ENCODE measurements at regions not wholly inside any gene's neighbourhood (a gene's known extent, or its start where the extent isn't known, plus 50 kb on each side); places are given as distances from the start of the nearest gene placed in this dataset.
"Not testable (repeated sequence)": the region's sequence is repeated elsewhere in the genome, so short reads cannot be mapped to it uniquely, and the experiment has no call there.

GRCh38 chr7:69186974-69187373, 411.3 kb upstream of the AUTS2 start:
- no peak for DNase-seq

DNA sequence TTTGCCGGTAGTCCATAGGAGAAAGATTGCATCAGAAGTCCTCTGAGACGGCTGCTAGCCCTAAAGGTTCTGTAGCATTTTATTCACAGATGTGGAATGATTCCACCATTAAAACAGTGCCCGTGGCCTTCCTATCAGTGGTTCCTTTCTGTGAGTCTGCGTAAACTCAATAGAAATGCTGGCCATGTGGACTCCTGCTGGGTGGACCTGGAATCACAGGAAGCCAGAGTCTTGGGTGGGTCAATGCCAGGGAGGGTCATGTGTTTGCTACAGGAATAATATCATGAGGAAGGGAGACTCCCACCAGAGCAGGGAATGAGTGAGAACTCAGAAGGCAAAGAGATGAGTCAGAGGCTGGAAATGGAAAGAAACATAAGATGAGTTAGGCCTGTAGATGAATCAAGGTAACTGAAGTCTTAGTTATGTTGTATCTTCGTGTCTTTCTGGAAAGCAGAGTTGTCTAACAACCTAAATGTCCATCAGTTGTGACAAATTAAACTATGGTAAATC, 410.4 kb upstream of the AUTS2 start:
- DNase-seq: no peak

GRCh38 chr7:69189406-69189805, 408.9 kb upstream of the AUTS2 start:
- DNase-seq: no peak

DNA sequence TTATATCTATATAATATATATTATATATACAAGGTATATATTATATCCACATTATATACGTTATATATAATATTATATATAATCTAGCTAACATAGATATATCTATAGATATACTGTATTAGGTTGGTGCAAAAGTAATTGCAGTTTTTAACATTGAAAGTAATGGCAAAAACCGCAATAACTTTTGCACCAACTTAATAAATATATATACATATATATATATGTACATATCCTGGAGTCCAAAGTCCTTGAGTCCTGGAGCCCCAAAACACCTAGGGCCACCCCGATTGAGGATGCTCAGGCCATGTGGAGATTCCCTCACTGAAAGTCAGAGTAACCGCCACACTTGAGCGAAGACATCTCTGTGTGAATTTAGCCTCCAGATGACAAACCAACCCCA, 408.2 kb upstream of the AUTS2 start:
- DNase-seq: no peak

GRCh38 chr7:69190763-69191162, 407.5 kb upstream of the AUTS2 start:
- DNase-seq: no peak

DNA sequence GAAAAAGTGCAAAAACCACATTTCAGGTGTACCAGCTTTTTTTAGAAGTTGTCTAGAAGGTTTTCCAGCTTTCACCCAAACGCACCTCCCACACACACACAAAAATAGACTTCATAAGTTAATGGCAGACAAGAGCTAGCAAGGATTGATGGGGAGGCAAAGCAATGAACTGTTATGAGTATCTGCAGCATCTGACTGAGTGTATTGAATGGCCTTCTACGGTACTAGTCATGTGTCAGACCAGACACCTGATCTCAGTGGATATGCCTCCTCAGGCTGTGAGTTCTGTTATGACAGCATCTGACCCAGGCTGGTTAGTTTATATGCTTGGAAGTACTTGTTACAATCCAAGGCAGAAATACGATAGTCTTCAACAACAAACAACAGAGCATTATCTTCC, 406.1 kb upstream of the AUTS2 start:
- no peak for DNase-seq

GRCh38 chr7:69193061-69193460, 405.2 kb upstream of the AUTS2 start:
- DNase-seq: no peak

DNA sequence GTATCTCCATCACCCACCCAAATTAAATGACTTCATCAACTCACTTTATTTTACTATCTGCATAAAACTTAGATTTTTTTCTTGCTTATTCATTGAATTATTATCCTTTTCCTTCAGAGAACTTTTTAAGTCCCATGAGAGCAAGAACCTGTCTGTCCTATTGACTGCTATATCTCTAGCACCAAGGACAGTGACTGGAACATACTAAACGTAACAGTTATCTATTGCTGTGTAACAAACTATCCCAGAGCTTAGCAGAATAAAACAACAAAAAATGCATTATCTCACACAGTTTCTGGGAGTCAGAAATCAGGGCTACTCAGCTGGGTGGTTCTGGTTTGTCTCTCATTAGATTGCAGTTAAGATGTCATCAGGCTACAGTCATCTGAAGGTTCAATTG, 401.7 kb upstream of the AUTS2 start:
- DNase-seq: no peak

GRCh38 chr7:69198250-69198649, 400.0 kb upstream of the AUTS2 start:
- no peak for DNase-seq

DNA sequence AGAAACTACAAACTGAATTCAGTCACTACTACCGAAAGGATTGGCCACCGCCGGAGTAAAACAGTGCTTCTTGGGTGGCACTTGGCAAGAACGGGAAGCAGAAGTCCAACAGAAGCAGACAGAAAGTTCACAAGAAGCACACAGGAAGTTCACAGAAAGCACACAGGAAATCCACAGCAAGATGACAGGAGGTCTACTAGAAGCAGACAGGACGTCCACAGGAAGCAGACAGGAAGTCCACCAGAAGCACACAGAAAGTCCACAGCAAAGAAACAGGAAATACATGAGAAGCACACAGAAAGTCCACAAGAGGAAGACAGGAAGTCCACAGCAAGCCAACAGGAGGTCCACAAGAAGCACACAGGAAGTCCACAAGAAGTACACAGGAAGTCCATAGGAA, 399.2 kb upstream of the AUTS2 start:
- DNase-seq: peak; percentile 16 to 61

DNA sequence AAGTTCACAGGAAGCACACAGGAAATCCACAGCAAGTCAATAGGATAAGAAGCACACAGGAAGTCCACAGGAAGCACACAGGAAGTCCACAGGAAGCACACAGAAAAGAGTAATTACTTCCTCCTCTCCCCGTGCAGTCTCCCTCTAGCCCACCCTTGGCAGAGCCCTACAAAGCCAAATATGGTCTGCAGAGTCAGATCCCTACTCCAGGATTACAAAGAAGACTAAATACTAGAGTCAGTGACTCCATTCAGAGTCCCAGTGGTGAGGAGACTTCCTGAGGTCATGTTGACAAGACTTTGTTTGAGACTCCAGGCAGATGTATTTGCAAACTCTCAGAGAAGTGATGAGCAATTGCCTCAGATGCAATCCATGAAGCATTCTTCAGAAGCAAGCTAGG, 398.6 kb upstream of the AUTS2 start:
- DNase-seq: no peak

- no peak for DNase-seq
Observed at GRCh38 chr7:69203871-69204270, 394.4 kb upstream of the AUTS2 start.

GRCh38 chr7:69204943-69205342, 393.3 kb upstream of the AUTS2 start:
- no peak for DNase-seq

DNA sequence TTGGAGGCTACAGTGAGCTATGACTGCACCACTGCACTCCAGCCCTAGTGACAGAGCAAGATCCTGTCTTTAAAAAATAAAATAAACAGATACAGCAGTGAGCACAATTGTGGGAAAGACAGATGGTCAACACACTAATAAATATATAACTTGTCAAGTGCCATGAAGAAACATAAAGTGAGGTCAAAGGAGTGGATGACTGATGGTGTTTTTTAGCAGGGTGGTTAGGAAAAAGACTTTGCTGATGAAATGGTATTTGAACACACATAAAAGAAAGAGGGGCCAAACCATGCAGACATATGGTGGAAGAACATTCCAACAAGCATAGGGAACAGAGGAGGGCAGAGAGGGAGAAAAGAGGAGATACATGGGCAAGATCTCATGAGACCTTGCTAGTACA, 392.7 kb upstream of the AUTS2 start:
- no peak for DNase-seq

DNA sequence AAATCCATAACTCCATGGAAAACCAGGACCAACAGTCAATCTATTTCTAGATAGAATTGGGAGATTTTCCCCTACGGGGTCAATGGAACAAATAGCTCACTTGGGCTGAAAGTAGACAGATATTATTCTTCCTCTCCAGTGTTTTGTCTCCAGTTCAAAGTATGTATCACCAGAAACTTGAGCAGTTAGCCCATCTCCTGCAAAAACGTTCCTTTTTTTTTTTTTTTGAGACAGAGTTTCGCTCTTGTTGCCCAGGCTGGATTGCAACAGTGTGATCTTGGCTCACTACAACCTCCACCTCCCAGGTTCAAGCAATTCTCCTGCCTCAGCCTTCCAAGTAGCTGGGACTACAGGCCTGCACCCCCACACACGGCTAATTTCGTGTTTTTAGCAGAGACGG, 390.0 kb upstream of the AUTS2 start:
- no peak for DNase-seq

GRCh38 chr7:69208848-69209247, 389.4 kb upstream of the AUTS2 start:
- peak in 1 of 2 donors; percentile 8 for DNase-seq

GRCh38 chr7:69211336-69211735, 386.9 kb upstream of the AUTS2 start:
- no peak for DNase-seq

DNA sequence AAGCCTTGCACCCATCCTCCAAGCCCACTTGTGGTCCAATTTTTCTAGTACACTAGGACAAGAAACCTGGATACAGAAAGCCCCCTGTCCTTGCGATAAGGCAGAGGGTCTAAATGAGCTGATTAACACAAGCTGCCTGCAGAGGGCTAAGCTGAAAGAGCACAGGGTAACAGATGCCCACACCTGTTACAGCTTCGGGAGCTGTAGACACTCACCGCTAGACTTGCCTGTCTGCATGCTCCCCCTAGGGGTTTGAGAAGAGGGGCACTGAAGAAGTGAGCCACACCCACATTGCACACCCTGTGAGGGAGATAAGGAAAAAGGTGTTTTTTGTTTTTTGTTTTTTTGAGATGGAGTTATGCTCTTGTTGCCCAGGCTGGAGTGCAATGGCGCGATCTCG, 386.5 kb upstream of the AUTS2 start:
- DNase-seq: no peak

DNA sequence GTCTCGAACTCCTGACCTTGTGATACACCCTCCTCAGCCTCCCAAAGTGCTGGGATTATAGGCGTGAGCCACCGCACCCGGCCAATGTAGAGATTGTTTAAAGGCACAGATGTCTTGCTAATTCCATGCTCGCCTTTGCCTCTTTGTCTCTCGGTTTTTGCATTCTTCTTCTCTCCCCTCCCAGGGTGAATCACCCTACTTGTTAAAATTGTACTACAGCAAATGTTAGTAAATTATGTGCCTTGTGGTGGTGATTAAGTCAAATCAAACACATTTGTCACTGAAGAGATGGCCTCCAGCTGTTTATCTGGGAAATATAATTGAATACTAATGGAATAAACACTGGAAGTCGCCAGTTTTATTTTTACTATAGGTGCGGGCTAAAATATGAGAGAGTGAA, 384.4 kb upstream of the AUTS2 start:
- DNase-seq: no peak

DNA sequence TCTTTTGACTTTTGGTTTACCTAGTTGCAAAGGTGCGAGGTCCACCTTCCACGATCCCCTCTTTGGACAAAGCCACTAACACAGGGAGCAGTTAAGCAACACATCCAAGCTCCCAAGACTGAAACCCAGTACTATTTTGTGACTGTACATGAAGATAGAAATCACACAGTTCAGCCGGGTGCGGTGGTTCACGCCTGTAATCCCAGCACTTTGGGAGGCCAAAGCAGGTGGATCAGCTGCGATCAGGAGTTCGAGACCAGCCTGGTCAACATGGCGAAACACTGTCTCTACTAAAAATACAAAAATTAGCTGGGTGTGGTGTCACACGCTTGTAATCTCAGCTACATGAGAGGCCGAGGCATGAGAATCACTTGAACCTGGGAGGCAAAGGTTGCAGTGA, 382.8 kb upstream of the AUTS2 start:
- DNase-seq: not testable (repeated sequence)

DNA sequence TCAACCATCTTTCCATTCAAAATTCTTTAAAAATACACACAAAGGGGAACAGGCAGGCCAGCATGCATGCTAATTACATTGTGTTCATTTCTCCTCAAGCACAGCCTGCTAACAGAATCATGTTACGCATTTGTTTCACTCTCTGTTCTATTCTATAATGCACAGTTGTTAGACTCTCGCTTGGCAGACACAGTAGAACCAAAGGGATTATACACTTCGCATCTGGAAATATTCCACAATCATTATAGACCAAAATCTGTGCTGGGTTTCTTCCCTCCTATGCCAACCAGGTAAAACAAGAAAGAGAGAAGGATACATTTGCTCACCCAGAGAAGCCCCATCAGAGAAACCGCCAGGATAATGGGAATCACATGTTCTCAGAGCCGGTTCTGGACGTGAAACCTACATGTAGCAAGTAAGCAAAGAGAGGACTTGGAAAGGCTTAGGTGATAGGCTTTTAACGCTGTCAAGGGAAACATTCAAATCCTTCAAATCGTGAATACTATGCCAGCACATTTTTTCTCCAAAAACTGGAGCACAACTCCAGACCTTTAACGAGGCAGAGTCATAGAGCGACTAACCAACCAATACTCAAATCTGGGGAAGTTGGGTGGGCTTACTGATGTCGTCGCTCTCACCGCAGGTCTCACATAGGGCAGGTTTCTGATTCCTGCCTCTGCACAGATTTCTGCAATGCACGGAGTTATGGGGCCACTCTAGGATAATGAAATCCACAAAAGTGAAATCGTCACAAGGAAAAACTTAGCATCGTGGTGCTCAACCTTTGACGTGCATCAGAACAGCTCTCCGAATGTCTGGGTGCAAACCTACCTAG, 380.5 kb upstream of the AUTS2 start:
- no peak for DNase-seq

DNA sequence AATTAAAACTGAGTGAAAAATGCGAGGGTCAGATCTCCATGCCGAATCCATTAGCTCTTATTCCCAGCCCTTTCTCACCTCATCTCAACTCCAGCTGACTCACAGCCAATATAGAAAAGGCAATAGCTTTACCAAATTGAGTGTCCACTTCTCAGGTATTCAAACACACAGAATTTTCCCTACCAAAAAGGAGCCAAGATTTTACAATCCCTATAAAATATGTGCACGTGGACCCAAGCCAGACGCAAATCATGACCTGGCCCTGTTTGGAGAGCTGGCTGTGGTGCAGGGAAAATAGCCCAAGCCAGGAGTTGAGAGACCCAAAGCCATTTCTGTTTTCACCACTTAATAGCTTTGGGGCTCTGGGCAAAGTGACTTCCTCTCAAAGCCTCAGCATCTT, 379.7 kb upstream of the AUTS2 start:
- no peak for DNase-seq

DNA sequence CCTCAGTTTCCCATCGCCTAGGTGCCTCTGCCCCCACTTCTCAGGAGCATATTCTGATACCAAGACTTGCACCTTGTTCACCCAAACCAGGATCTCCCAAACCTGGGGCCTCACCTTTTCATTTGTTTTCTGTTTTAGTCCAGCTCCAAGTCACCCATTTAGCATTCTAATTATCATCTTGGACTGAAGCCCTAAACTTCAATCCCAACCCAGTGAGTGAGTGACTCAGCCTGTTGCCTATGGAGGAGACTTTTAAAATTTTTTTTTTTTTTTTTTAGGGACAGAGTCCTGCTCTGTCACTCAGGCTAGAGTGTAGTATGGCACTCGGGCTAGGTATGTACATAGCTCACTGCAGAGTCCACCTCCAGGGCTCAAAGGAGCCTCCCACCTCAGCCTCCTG, 378.9 kb upstream of the AUTS2 start:
- no peak for DNase-seq

DNA sequence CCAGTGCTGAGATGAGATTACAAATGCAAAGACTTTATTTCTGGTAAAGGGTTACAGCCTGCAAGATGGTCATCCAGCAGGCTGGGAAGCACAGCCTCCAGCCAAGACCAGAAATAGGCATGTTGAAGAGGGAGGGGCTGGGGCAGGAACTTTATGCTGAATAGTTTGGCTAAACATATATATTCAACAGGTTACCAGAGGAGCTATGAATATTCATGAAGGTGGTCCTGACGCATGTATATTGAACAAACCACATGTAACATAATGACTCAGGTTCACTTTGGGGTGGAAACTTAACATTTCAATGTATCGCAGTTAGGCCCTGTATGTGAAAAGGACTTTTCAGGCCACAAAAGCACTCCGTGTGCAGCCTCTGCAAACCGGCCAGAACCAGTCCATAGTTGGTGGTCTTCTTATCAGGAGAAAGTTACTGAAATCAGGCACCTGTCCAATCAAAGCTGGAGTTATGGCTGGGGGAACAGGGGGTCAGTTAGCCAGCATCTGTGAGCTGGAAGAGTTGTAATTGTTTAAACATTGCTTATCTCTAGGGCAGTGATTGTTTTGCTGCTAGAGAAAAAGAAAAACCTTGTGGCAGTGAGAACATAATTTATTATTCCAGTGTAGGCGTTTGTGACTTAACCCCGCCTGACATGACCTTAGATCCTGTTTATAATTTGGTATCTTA, 372.9 kb upstream of the AUTS2 start:
- no peak for DNase-seq
